ENCODE measurements at regions not wholly inside any gene's neighbourhood (a gene's known extent, or its start where the extent isn't known, plus 50 kb on each side); places are given as distances from the start of the nearest gene placed in this dataset.

DNA sequence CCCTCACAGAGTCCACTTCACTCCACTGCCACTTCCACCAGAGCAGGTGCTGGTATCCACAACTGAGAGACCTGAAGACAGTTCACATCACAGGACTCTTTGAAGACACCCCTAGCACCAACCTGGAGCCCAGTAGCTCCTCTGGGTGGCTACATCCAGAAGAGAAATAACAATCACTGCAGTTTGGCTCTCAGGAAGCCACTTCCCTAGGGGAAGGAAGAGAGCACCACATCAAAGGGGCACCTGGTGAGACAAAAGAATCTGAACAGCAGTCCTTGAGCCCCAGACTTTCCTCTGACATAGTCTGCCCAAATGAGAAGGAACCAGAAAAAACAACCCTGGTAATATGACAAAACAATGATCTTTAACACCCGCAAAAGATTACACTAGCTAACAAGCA is 113.2 kb downstream of the TENT5C start:
- TF ChIP-seq, protein P1, sequence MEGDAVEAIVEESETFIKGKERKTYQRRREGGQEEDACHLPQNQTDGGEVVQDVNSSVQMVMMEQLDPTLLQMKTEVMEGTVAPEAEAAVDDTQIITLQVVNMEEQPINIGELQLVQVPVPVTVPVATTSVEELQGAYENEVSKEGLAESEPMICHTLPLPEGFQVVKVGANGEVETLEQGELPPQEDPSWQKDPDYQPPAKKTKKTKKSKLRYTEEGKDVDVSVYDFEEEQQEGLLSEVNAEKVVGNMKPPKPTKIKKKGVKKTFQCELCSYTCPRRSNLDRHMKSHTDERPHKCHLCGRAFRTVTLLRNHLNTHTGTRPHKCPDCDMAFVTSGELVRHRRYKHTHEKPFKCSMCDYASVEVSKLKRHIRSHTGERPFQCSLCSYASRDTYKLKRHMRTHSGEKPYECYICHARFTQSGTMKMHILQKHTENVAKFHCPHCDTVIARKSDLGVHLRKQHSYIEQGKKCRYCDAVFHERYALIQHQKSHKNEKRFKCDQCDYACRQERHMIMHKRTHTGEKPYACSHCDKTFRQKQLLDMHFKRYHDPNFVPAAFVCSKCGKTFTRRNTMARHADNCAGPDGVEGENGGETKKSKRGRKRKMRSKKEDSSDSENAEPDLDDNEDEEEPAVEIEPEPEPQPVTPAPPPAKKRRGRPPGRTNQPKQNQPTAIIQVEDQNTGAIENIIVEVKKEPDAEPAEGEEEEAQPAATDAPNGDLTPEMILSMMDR (conservative IDR thresholded peaks at IDR 0.05 in 1 of 2, IDR thresholded peaks at IDR 0.05 in 1 of 2; ENCODE audit: low read depth in 1 of 2, low read length in 2 of 2), result no peak
- no peak for TF ChIP-seq EZH2 (IDR thresholded peaks at IDR 0.05; ENCODE audit: low read length, missing control alignments)
- no peak overlapping the region for H3K4me3 ChIP-seq (replicated peaks in 1 of 4; ENCODE audit: control extremely low read depth in 1 of 4, insufficient read depth in 1 of 4, low read depth in 3 of 4, low read length in 4 of 4)
- H3K9ac ChIP-seq (ENCODE audit: insufficient read depth, low read length), result no peak overlapping the region
- no peak overlapping the region for H3K4me2 ChIP-seq (ENCODE audit: extremely low read depth, insufficient read depth, low read length)
- H3K4me1 ChIP-seq (ENCODE audit: control insufficient read depth, extremely low read depth, insufficient read depth, low read length), result no peaks in the 10 kb centered on the region
- no peaks in the 10 kb centered on the region for H3K9me3 ChIP-seq (ENCODE audit: control insufficient read depth, insufficient read depth, low read depth, low read length)
- H3K79me2 ChIP-seq (ENCODE audit: control insufficient read depth, insufficient read depth, low read length), result no peaks in the 10 kb centered on the region
- H3K27me3 ChIP-seq (ENCODE audit: control insufficient read depth, insufficient read depth, low read length), result no peaks in the 10 kb centered on the region
- no peak overlapping the region for H2AFZ ChIP-seq (ENCODE audit: low read length)
- no peaks in the 10 kb centered on the region for H3K36me3 ChIP-seq (ENCODE audit: control insufficient read depth, insufficient read depth, low read length)
- no peak overlapping the region for H3K27ac ChIP-seq (ENCODE audit: insufficient read depth, low read length)
- H4K20me1 ChIP-seq (ENCODE audit: control insufficient read depth, extremely low read depth, insufficient read depth, low read length), result no peaks in the 10 kb centered on the region
- no peak for DNase-seq (ENCODE audit: low read depth in 2 of 2)

DNA sequence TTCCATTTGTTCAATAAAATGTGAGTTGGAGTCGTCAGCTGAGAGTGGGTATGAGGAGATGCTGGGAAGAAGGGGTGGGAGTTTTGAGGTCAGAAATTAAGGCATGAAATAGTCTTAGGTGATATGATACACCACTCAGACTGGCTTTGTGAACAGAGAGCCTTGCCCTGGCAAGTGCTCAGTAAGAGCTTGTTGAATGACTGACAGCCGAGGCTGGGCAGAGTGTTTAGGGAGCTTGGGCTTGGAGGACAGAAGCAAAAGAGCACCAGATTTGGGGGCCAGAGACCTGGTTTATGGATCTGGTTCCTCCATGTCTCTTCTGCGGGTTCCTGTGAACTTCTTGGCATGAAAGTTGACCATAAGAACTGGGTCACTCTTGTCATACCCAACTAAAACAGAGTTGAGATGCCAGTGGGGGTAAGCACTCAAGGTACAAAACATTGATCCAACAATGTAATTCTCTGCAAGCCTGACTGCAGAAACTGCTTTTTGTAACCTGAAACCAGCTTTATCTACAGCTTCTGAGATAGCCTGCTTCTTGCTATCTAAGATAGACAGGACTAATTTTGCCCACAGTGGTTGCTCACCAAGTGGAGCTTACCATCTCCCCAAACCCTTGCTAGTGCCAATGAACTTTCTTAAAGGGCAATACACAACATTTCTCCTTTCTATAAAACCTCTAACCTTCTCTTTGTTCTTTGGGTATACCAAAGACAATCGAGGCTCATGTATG is 126.4 kb downstream of the TENT5C start:
- Histone ChIP-seq H4K20me1 (ENCODE audit: control insufficient read depth, extremely low read depth, insufficient read depth, low read length) (no peaks in the 10 kb centered on the region), H3K4me3 (replicated peaks in 1 of 4; ENCODE audit: control extremely low read depth in 1 of 4, insufficient read depth in 1 of 4, low read depth in 3 of 4, low read length in 4 of 4) (no peak overlapping the region)
- DNase-seq (ENCODE audit: low read depth in 2 of 2), result peak in 1 of 2 donors; percentile 59

DNA sequence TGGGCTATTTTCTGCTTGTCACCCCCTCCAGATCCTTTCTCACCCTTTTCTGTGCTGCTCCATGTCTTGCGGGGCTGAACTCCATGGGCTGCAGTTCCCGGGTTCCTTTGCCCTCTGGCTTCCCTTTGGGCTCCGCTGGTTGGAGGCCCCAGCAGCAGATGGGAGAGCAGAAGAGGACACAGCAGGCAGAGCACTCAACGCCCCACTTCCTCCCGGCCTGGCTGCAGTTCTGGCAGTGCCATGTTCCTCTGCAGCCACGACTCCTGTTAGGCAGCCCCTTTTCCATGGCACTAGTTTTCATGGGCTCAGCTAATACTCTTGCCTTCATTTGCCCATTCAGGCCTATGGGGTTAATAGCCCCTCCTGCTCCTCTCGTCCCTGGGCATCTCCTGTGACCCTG is 127.1 kb downstream of the TENT5C start:
- no peaks in the 10 kb centered on the region for H3K27me3 ChIP-seq (ENCODE audit: control insufficient read depth, insufficient read depth, low read length)
- H3K27ac ChIP-seq (ENCODE audit: insufficient read depth, low read length), result no peak overlapping the region
- TF ChIP-seq EZH2 (IDR thresholded peaks at IDR 0.05; ENCODE audit: low read length, missing control alignments), result no peak
- TF ChIP-seq, protein P1 (conservative IDR thresholded peaks at IDR 0.05 in 1 of 2, IDR thresholded peaks at IDR 0.05 in 1 of 2; ENCODE audit: low read depth in 1 of 2, low read length in 2 of 2), result no peak
- no peak overlapping the region for H3K4me2 ChIP-seq (ENCODE audit: extremely low read depth, insufficient read depth, low read length)
- H3K4me1 ChIP-seq (ENCODE audit: control insufficient read depth, extremely low read depth, insufficient read depth, low read length), result peaks cover 3% of the 10 kb centered on the region
- no peaks in the 10 kb centered on the region for H4K20me1 ChIP-seq (ENCODE audit: control insufficient read depth, extremely low read depth, insufficient read depth, low read length)
- no peak overlapping the region for H2AFZ ChIP-seq (ENCODE audit: low read length)
- no peaks in the 10 kb centered on the region for H3K36me3 ChIP-seq (ENCODE audit: control insufficient read depth, insufficient read depth, low read length)
- no peaks in the 10 kb centered on the region for H3K79me2 ChIP-seq (ENCODE audit: control insufficient read depth, insufficient read depth, low read length)
- no peak for DNase-seq (ENCODE audit: low read depth in 2 of 2)
- H3K9me3 ChIP-seq (ENCODE audit: control insufficient read depth, insufficient read depth, low read depth, low read length), result no peaks in the 10 kb centered on the region
- H3K4me3 ChIP-seq (replicated peaks in 1 of 4; ENCODE audit: control extremely low read depth in 1 of 4, insufficient read depth in 1 of 4, low read depth in 3 of 4, low read length in 4 of 4), result no peak overlapping the region
- no peak overlapping the region for H3K9ac ChIP-seq (ENCODE audit: insufficient read depth, low read length)

More for the DNA sequence above, 126.4 kb downstream of the TENT5C start:
- Histone ChIP-seq H3K4me1 (ENCODE audit: control insufficient read depth, extremely low read depth, insufficient read depth, low read length) (peaks cover 3% of the 10 kb centered on the region), H2AFZ (ENCODE audit: low read length) (no peak overlapping the region), H3K9ac (ENCODE audit: insufficient read depth, low read length) (no peak overlapping the region), H3K79me2 (ENCODE audit: control insufficient read depth, insufficient read depth, low read length) (no peaks in the 10 kb centered on the region), H3K27ac (ENCODE audit: insufficient read depth, low read length) (no peak overlapping the region), H3K36me3 (ENCODE audit: control insufficient read depth, insufficient read depth, low read length) (no peaks in the 10 kb centered on the region), H3K9me3 (ENCODE audit: control insufficient read depth, insufficient read depth, low read depth, low read length) (no peaks in the 10 kb centered on the region), H3K27me3 (ENCODE audit: control insufficient read depth, insufficient read depth, low read length) (no peaks in the 10 kb centered on the region), H3K4me2 (ENCODE audit: extremely low read depth, insufficient read depth, low read length) (no peak overlapping the region)
- TF ChIP-seq, protein P1 (conservative IDR thresholded peaks at IDR 0.05 in 1 of 2, IDR thresholded peaks at IDR 0.05 in 1 of 2; ENCODE audit: low read depth in 1 of 2, low read length in 2 of 2), result no peak
- no peak for TF ChIP-seq EZH2 (IDR thresholded peaks at IDR 0.05; ENCODE audit: low read length, missing control alignments)
